Activated T-cell treated with anti-CD3 and anti-CD28 coated beads for 4 hours (primary cell): ENCODE measurements at regions not wholly inside any gene's neighbourhood (a gene's known extent, or its start where the extent isn't known, plus 50 kb on each side); places are given as distances from the start of the nearest gene placed in this dataset.
"Not testable (repeated sequence)": the region's sequence is repeated elsewhere in the genome, so short reads cannot be mapped to it uniquely, and the experiment has no call there.

Source experiments
- DNase-seq: peaks from one replicate; pipeline ENCODE4 v3.0.0-alpha.2; 2020

DNA sequence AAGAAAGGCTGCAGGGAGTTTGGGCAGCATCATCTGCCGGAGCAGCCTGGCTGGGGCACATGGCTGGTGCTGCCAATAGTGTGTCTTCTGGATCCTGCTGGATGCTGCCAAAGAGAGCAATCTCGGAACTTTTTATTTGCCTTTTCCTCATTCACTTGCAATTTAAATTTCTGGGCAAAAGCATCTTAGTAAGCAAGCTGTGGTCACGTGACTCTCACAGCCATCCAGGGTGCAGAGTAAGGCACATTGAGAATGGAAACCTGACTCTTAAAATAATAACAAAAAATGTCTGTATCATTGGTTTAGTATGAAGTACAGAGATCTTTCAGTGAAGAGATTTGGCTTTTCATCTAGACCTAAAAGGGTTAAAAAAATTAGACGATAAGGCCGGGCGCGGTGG lies 910.3 kb downstream of the STIM2 start:
- no peak for DNase-seq

DNA sequence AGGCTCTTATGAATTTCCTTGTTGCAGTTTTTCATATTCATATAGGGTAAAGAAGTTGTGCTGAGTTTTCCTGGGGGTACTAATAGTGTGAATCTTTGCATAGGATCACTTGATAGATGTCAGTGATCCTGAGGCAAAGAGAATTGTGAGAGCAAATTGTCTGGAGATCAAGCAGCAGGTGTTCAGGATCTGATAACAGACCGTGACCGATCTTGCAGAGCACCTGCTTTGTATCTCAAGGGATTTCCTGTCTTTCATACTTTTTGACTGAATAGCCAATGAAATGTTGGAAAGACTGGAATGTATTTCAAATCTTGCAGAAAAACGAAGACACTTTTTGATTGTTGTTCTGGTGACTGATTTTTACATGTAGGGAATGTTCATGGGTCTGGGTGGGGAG lies 914.5 kb downstream of the STIM2 start:
- no peak for DNase-seq

DNA sequence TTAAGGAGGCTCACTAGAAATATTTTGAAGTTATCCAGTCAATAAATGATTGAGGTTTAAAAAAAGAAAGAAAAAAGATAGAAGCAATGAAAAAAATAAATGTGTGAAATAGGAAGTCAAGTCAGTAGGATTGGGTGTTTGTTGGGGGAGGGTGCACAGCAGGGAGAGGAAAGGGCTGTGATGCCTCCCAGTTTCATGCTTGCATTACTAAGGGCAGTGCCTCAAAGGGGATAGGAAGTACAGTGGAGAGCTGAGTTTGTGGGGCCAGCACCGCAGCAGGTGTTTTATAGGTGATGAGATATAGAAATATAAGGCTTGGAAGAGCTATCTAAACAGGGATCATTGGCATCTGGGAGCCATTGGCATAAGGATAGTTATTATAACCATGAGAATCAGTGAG lies 919.2 kb downstream of the STIM2 start:
- no peak for DNase-seq

DNA sequence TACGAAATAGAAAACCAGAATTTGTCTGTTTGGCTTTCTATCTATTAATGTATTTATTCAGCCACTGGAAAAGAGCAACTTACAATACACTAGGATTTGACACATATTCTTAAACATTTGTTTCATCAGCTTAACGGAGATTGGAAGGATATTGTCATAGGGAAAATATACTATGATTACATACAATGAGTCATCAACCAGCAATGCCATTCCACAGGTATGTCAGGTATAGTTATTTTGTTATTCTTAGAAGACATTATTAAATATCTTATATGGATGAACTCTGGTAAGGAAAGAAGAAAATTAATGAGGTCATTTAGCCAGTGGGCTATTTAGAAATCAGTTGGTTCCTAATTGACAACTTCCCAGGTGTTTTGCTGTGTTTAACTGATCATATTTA lies 926.6 kb downstream of the STIM2 start:
- no peak for DNase-seq

DNA sequence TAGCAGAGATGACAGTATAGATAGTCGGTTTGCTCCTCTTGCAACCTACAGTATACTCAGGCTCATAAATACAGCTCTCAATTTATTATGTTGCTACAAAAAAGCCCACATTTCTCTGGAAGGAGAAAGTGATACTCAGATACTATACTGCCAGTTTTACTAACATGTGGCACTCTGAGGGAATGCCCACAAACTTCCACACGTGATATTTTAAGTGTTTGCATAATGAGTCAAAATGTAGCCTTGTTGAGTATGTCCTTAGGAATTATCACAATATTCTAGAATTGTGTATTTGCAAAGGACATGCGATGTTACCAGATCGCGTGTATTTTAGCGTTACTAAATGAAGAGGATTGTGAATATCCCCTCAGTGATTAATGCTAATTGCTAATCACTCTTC lies 929.1 kb downstream of the STIM2 start:
- DNase-seq, result no peak

DNA sequence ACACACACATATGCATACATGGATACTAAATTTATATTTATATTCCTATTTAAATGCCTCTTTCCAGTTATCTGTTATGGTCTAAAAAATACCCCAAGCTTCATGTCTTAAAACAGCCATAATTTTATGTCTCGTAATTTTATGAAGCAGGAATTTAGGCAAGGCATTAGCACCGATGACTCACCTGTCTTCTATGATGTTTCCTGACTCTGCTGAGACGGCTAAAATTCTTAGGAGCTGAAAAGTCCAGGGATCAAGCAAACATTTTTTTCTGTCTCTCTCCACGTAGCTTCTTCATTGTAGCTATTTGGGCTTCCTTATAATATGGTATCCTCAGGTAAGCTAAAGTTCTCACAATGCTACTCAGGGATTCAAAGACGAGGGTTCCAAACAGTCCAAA lies 930.3 kb downstream of the STIM2 start:
- no peak for DNase-seq

DNA sequence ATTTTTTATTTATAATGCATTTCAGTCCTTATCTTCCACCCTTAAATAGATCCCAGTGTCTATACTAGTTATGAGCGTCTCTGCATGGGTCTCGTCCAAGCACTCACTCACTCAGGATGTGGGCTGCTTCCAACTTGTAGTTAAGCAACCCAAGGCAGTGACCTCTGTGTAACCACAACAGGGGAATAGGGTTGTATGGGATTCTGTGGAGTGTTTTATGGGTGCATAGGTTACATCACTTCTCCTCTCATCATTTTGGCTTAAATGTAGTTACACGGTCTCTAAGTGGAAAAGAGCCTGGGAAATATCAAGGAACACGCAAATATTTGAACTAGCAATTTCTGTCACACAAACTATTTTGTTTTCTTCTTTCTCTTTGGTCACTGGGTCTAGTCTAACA lies 931.0 kb downstream of the STIM2 start:
- no peak for DNase-seq

DNA sequence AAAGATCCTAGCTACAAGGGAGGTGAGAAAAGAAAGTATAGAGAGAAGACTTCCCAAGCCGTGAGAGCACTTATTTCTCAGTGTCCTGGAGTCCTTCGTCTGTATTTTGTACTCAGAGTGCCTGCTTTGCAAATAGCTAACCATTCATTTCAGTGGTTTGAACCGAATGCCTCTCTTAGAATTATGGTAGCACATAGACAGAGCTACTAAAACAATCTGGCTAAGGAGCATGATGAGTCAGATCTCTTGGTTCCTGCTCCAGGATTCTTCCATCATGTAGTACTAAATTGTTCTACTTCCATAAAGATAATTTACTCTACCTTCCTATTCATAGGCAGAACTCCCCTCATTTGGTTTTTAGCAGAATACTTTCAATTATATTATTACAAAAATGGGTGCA lies 946.6 kb downstream of the STIM2 start:
- DNase-seq, result no peak

DNA sequence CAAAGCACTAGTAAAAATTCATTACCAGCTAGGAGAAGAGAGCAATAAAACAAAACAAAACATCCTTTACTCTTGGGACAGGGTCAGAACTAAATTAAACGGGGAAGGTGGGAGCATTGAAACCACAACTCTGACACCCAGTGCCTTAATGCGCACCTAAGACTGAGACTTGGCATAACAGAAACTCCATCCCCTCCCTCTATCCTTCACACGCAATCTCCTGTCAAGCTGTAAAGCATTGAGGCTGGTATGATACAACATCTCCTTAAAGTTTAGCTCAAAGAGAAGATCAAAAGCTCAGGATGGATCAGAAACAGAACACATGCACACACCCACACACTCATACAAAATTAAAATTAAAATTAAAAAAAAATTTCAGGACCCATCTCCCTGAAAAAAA lies 951.3 kb downstream of the STIM2 start:
- no peak for DNase-seq

DNA sequence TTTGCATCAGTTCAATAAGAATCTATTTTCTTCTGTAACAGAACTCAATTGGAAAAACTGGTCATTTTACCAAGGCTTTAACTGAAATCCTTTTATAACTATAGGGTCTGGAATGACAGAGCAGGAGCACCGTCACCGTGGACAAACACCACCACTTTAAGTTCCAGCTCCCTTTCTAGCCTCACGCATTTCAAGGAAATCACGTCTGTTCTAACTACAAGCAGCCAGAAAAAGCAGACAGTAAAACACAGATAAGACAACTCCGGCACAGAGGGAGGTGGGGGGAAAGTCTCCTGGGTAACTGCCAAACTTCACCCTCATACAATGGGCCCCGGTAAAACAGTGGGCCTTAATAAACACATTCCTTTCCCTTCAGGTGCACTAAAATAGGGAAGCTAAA lies 952.6 kb downstream of the STIM2 start:
- DNase-seq, result not testable (repeated sequence)

DNA sequence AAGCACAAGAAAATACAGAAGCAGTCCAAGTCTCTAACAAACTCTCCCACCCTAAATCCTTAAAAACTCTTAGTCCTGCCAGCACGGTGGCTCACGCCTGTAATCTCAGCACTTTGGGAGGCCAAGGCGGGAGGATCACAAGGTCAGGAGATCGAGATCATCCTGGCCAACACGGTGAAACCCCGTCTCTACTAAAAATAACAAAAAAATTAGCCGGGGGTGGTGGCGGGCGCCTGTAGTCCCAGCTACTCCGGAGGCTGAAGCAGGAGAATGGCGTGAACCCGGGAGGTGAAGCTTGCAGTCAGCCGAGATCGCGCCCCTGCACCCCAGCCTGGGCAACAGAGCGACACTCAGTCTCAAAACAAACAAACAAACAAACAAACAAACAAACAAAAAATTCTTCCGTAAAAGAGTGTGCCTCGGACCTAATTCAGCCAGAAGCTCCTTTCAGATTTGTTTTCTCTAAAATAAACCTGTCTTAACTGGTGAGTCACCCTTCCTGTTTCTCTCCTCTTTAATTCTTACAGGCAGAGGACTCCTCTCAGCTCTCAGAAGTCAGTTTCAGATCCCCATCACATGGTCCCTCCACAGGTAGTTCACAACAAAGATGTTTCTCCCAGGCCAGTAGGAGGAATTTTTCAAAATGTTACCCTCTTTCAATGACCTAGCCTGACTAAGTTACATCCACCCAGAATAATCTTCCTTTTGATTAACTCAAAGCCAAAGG lies 953.2 kb downstream of the STIM2 start:
- DNase-seq, result not testable (repeated sequence)

DNA sequence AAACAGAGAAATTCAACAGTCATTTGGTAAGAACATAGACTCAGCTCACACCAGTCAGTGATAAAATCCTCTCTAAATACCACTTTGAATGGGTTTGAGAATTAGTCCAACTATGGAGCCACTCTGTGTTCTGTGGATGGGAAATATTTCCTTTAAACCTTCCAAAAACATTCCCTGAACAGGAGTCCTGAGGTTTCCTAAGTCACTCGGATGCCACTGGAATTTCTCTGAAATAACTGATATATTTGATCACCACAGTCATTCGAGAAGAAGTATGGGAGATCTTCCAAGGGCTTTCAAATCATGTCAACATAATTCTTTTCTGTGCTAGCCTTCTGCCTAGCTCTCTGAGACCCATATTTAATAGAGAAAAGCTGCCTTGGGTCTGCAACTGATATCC lies 958.6 kb downstream of the STIM2 start:
- DNase-seq, result no peak

DNA sequence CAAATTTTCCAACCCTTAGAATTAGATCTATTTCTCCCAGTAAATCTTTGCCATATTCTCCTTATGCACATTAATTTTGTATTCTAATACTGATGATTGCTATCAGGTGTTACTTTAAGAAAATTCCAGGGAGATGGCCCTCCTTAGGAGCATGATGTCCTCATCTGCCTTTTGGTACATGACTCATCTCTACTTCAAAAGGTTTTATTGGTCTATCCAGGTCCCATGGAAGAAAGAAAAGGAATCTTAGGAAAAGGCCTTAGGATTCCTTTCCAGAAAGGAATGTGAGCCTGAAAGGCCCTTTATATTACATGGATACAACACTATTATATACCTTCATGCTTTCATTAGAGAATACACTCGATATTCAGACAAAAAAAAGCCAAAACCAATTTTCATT lies 968.2 kb downstream of the STIM2 start:
- no peak for DNase-seq

DNA sequence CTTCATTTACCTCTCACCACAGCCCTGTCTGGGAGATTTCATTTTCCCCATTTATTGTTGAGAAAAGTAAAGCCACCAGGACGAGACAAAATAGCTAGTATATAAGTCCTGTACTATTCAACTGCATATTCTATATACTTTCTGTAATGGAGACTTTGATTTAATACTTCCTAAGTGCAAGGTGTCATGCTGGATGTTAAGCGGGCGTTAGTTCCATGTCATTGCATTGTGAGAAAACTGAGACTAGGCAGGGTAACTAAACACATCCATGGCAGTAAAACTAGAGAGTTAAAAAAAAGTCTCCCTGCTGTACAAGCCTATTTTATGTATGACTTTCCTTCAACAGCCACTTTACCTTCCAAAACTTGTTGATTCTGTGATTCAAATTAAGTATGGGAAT lies 969.6 kb downstream of the STIM2 start:
- DNase-seq, result no peak

DNA sequence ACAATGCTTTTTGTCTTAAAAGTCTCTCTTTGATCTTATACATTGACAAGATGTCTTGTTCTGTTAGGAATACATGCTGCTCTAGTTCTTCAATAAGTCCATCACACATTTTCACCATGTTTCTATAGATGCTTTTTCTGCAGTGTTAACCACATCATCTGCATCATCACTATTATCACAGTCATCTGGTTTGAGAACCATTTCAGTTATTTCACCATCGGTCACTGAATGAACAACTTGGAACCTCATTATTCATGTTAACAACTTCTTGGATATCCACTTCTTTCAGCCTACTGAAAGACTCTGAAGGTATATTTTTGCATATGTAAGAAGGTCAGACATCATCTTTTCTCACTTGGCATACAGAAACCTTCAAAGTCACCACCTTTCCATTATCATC lies 975.2 kb downstream of the STIM2 start:
- DNase-seq, result no peak

DNA sequence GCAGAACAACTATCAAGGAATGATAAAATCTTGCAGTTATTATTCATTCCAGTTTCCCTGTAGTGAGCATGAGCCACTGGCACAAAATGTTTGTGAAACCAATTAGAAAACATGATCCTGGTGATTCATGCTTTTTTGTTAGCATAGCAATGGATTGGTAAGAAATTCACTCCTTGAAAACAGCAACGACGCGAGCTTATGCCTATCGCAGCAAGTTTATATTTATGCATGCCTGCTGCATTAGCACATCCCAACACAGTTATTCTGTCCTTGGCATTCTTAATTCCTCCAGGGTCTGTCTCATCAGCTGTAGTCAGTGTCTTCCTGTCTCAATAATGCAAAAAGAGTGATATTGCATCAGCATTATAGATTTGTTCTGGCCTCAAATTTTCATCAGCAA lies 975.9 kb downstream of the STIM2 start:
- no peak for DNase-seq

DNA sequence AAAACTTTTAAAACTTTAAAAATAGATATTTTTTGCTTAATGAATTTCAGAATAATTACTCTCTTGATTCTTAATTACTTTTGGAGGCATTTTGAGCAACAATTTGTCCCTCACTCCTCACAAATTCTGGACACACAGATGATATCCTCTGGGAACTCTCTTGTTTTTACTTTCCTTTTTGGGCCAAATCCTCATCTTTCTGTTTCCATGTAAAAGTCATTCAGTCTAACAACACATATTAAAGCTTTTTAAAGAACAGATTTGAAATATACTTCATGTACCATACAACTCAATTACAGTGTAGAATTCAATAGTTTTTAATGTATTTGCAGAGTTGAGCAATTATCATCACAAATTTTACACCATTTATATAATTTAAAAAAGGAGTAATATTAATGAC lies 983.1 kb downstream of the STIM2 start:
- no peak for DNase-seq

DNA sequence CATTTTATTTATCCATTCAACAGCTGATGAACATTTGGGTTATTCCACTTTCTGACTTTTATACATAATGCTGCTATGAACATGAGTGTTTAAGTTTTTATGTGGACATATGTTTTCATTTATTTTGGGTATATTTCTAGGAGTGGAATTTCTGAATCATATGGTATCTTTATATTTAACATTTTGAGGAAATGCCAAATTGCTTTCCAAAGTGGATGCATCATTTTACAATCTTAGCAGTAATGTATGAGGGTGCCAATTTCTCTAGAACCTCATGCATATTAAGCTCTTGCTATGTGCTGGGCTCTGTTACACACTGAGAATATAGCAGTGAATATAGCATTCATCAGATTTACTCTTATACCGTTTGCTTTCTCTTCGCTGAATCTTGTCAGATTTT lies 983.7 kb downstream of the STIM2 start:
- DNase-seq, result no peak

DNA sequence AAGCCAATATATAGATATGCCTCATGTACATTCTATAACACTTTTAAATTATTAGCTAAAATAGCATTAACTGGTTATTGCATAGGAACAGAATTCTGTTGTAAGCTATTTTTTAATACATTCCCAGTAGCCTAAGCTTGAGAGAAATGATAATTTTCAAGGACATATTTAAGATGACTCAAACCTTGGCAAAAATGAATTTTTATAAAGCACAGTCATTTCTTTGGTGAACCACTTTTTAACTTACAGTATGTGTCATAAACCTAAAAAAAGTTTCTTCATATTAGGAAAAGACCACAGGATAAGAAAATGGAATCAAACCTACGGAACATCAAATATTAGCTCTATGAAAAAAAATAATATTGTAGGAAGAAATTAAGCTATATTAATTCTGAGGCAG lies 986.3 kb downstream of the STIM2 start:
- DNase-seq, result no peak

DNA sequence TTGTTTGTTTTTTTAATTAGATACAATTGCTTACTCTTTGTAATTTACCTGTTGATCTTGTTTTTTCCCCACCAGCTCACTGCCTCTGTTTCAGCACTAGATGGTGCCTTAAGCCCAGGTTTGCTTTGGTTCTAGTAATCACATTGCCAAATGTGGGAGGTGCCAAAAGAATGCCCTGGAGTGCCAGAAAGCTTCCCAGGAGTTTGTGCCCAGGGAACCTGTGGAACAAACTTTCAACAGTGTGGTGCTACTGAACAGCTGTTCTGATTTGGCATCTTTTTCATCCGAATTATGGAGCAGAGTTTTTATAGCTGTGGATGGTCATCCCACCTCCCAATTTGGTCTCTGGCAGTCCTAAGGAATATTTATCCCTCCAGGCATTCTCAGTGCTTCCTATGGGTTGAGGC lies 1000.7 kb downstream of the STIM2 start:
- DNase-seq, result no peak

DNA sequence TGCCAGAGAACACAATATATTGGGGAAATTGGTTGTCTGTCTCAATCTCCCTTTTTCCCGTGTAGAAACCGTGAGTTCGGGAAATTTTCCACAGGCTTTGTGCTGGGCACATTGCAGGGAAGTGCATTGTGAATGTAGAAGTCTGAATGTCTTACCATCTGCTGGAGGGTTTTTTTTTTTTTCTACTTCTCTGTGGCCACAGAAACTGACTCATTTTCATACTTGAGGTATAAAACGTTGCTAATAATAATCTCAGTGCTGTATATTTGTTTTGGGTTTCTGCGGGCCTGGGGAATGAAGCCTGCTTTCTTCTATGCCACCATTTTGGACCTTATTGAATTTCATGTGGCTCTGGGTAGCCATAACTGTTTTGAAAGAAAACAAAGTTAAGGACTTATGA lies 1001.2 kb downstream of the STIM2 start:
- no peak for DNase-seq

DNA sequence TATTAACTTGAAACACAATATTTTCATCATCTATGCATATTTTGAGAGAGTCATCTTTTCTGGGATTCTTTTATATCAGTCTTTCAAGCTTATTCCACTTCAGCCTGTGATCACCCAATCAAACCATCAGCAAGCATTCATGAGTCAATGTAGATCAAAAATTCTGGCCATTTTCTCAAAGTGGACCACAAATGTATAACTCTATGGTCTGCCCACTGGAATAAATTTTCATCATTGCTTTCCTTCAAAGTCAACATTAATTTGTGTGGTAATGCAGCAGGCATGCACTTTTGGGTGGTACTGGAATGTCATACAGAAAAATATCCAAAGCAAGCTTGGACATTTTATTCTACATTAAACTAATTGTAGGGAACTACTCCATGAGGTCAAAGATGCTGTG lies 1013.0 kb downstream of the STIM2 start:
- DNase-seq, result no peak

DNA sequence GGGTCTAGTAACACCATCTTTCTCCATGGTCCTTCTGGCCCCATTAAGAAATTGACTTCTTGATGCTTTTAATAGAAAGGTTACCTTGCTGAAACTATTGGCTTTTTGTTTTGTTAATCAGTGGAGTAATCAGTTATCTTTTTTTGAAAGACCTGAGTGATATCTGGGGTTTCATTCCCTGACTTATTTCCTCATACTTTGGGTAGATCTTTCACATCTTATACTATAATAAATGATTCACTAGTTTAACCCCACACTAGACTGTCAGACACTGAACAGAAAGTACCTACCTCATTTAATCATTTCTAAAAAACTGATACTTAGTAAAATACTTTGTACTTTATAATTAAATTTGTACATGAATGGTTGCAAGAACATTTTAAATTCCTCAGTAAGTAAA lies 1021.1 kb downstream of the STIM2 start:
- no peak for DNase-seq

DNA sequence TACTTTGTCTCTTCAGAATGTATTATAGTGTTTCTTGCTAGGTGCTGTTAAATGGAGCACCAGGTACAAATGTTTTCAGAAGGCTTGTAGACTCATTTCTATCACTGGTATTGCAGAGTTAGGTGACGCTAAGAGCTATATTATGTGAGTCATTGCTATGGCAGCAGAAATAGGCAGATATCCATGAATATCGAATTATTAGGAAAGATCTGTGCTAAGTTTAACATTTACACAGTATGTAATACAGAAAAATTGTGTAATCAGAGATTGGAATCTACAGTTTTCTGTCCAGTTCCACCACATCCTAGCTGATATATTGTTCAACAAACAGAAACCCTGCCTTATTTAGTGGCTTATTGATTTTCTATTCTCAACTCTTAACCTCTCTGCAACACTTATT lies 1025.5 kb downstream of the STIM2 start:
- DNase-seq, result no peak

DNA sequence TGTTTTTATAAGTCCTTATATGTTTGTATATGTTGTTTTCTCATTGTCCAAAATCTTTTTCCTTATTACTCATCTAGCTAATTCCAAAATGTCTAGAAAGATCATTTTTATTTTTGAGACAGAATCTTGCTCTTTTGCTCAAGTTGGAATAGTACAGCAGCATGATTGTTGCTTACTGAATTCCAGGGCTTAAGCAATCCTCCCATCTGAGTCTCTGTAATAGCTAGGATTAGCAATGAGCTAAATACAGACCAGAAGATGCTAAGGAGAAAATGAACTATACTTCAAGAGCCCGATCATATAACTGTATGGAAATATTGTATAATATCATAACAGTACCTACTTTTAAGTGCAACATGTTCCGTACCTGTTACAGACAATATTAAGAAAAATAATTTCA lies 1027.0 kb downstream of the STIM2 start:
- no peak for DNase-seq

DNA sequence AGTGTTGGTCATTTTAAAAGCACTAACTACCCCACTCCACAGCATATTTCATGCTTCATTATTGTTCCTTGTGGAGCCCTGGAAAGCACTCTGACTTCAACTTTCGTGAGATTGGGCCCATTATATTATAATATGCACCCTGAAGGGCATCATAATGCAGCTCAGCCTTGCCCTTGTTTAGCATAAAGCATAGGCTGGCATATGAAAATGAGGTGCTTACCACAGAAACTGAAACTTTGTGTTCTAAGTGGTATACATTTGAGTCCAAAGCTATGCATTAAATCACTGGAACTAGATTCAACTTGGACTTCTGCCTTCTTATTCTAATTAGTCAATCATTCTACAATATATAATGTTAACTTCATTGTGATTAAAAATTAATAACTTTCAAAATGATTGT lies 1027.9 kb downstream of the STIM2 start:
- no peak for DNase-seq
